KMS-11 (cell line): ENCODE measurements at regions not wholly inside any gene's neighbourhood (a gene's known extent, or its start where the extent isn't known, plus 50 kb on each side); places are given as distances from the start of the nearest gene placed in this dataset.

ENCODE experiments used
- H2AFZ ChIP-seq: fragments of 200-600 bp; sonication (generic); 2 replicates; pipeline ENCODE4 v1.6.1; 2016; ENCODE audit warnings: antibody characterized with exemption, mixed run types, low read depth
- H3K27ac ChIP-seq: fragments of 200-600 bp; sonication (generic); 2 replicates; pipeline ENCODE4 v1.6.1; 2016; ENCODE audit warnings: mild to moderate bottlenecking, mixed run types
- H3K27me3 ChIP-seq: fragments of 200-600 bp; sonication (generic); 2 replicates; pipeline ENCODE4 v1.6.1; 2017; ENCODE audit warnings: mild to moderate bottlenecking, low read depth, mixed run types, moderate library complexity; ENCODE audit not compliant: insufficient read depth
- H3K36me3 ChIP-seq: fragments of 200-600 bp; sonication (generic); 2 replicates; pipeline ENCODE4 v1.6.1; 2017; ENCODE audit warnings: mild to moderate bottlenecking, mixed run types; ENCODE audit not compliant: insufficient read depth
- H3K4me1 ChIP-seq: fragments of 200-600 bp; sonication (generic); 2 replicates; pipeline ENCODE4 v1.6.1; 2016; ENCODE audit warnings: mild to moderate bottlenecking, low read depth, mixed run types; ENCODE audit not compliant: poor library complexity, severe bottlenecking
- H3K4me2 ChIP-seq: fragments of 200-600 bp; sonication (generic); 2 replicates; pipeline ENCODE4 v1.7.0; 2016; ENCODE audit warnings: mild to moderate bottlenecking, mixed run types
- H3K4me3 ChIP-seq: fragments of 200-600 bp; sonication (generic); IDR thresholded peaks from 2 replicates; pipeline ENCODE4 v1.6.1; 2017; ENCODE audit warnings: low read depth, low read length, mixed read lengths; ENCODE audit not compliant: insufficient read depth
- H3K79me2 ChIP-seq: fragments of 200-600 bp; sonication (generic); 2 replicates; pipeline ENCODE4 v1.6.1; 2016; ENCODE audit warnings: low read depth, mixed run types; ENCODE audit not compliant: insufficient read depth
- H3K9ac ChIP-seq: fragments of 200-600 bp; sonication (generic); 2 replicates; pipeline ENCODE4 v1.6.1; 2016; ENCODE audit warnings: mild to moderate bottlenecking, mixed run types
- H4K20me1 ChIP-seq: fragments of 200-600 bp; sonication (generic); 2 replicates; pipeline ENCODE4 v1.6.1; 2016; ENCODE audit warnings: mild to moderate bottlenecking, mixed run types; ENCODE audit not compliant: insufficient read depth
- TF ChIP-seq, protein P1 (sequence below): fragments of 200-600 bp; sonication (generic); conservative IDR thresholded peaks from 2 replicates; pipeline ENCODE4 v1.6.1; 2017; ENCODE audit warnings: low read depth, mild to moderate bottlenecking, antibody characterized with exemption, low read length, moderate library complexity, mixed read lengths

DNA sequence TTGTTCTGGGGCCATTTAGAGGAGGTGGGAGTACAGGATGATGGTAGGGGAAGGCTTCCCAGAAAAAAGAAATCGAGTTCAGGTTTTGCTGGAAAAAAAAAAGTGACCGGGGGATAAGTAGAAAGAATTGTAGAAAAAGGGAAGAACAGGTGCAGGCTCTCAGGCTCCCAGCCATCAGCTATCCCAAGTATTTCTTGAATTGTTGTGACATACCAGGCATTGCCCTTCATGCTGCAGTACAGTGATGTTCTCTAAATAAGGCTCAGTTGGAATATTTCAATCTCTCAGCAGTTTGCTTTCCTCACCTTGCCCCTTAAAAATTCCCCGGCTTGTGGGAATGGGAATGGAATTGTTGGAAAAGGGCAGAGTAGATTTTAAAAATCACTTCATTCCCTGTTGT is 82.5 kb upstream of the RGMA start:
- H3K79me2 ChIP-seq, result no peaks in the 10 kb centered on the region
- no peak overlapping the region for H3K27ac ChIP-seq
- no peak overlapping the region for H2AFZ ChIP-seq
- H3K27me3 ChIP-seq, result no peaks in the 10 kb centered on the region
- H3K4me3 ChIP-seq, result no peak overlapping the region
- H4K20me1 ChIP-seq, result no peaks in the 10 kb centered on the region
- H3K36me3 ChIP-seq, result no peaks in the 10 kb centered on the region
- H3K4me1 ChIP-seq, result no peaks in the 10 kb centered on the region
- H3K9ac ChIP-seq, result no peak overlapping the region
- H3K4me2 ChIP-seq, result no peak overlapping the region
- TF ChIP-seq, protein P1, sequence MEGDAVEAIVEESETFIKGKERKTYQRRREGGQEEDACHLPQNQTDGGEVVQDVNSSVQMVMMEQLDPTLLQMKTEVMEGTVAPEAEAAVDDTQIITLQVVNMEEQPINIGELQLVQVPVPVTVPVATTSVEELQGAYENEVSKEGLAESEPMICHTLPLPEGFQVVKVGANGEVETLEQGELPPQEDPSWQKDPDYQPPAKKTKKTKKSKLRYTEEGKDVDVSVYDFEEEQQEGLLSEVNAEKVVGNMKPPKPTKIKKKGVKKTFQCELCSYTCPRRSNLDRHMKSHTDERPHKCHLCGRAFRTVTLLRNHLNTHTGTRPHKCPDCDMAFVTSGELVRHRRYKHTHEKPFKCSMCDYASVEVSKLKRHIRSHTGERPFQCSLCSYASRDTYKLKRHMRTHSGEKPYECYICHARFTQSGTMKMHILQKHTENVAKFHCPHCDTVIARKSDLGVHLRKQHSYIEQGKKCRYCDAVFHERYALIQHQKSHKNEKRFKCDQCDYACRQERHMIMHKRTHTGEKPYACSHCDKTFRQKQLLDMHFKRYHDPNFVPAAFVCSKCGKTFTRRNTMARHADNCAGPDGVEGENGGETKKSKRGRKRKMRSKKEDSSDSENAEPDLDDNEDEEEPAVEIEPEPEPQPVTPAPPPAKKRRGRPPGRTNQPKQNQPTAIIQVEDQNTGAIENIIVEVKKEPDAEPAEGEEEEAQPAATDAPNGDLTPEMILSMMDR, result no peak

DNA sequence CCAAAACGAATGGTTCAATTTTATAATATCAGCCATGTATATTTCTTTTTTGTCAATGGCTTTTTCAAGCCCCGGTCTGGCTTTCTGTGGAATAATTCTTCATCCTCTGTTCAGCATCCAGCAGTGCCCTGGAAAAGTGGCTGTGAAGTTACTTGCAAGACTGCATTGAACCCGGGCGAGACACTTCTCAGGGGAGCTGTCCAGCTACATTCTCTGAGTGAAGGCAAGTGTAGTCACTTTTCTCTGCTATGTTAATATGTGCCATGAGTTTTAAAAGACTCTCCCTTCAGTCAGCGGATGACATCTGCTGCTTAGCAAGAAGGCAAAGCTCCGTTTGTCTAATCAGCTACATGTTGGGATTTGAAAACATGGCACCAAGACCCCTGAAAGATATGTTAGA is 81.3 kb upstream of the RGMA start:
- no peak overlapping the region for H3K4me3 ChIP-seq
- no peaks in the 10 kb centered on the region for H3K27me3 ChIP-seq
- no peaks in the 10 kb centered on the region for H3K36me3 ChIP-seq
- no peaks in the 10 kb centered on the region for H3K79me2 ChIP-seq
- H4K20me1 ChIP-seq, result no peaks in the 10 kb centered on the region
- TF ChIP-seq, protein P1, result no peak
- no peak overlapping the region for H3K4me2 ChIP-seq
- no peak overlapping the region for H2AFZ ChIP-seq
- H3K9ac ChIP-seq, result no peak overlapping the region
- no peak overlapping the region for H3K27ac ChIP-seq
- no peaks in the 10 kb centered on the region for H3K4me1 ChIP-seq

DNA sequence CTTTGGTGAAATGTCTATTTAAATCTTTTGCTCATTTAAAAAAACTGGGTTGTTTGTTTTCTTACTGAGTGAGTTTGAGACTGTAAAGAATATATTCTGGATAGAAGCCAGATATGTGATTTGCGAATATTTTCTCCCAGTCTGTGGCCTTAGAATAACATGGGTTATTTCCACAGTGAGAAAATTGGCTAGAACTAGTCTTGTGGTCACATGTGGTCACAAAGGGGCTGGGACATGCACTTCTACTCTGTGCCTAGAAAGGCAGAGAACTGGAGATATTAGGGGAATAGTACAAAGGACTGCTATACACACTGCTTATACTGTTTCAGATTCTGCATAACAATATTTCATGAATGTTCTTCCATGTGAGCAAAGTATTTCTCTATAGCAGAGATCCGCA is 79.9 kb upstream of the RGMA start:
- Histone ChIP-seq H3K9ac (no peak overlapping the region), H3K4me2 (no peak overlapping the region), H3K36me3 (no peaks in the 10 kb centered on the region), H3K27ac (no peak overlapping the region), H3K4me1 (no peaks in the 10 kb centered on the region), H4K20me1 (no peaks in the 10 kb centered on the region), H2AFZ (no peak overlapping the region), H3K4me3 (no peak overlapping the region), H3K79me2 (no peaks in the 10 kb centered on the region), H3K27me3 (no peaks in the 10 kb centered on the region)
- TF ChIP-seq, protein P1, result no peak

DNA sequence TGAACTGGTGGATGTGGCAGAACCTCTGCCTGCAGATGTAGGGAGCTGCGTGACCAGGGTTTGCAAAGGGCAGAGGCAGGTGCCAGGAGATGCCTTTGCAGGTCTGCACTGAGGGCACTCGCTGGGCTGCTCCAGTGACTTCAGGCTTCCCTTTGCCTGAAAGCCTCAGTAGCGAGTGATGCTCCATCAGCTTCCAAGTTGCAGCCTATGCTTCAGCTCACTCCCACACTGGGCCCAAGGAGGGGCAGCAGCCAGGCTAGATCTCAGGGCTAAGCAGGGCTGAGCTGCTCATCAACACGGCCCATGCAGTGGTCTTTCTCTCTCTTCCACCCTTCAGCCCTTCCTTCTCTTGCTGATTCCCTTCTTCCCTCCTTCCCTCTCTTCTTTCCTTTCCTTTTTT is 78.3 kb upstream of the RGMA start:
- no peaks in the 10 kb centered on the region for H4K20me1 ChIP-seq
- H3K9ac ChIP-seq, result no peak overlapping the region
- no peaks in the 10 kb centered on the region for H3K79me2 ChIP-seq
- no peaks in the 10 kb centered on the region for H3K27me3 ChIP-seq
- H3K36me3 ChIP-seq, result no peaks in the 10 kb centered on the region
- no peak overlapping the region for H3K4me3 ChIP-seq
- no peak overlapping the region for H3K4me2 ChIP-seq
- no peaks in the 10 kb centered on the region for H3K4me1 ChIP-seq
- TF ChIP-seq, protein P1, result no peak
- no peak overlapping the region for H2AFZ ChIP-seq
- H3K27ac ChIP-seq, result no peak overlapping the region

DNA sequence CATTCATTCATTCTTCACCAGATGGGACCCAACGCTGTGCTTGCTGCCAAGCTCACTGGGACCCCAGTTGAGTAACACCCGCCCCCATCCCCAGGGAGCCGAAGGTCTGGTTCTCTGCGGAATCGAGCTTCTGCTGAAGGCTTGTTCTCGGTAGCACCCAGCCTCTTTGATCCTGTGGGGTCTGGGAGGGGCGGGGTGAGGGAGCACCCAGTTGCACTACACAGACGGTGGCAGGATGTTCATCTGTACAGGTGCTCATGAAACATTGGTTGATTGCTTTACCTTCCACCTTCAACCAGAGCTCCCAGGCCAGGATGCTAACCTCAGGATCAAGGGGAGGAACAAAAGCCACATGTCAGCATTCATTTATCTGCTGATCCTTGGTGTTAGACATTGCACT is 77.7 kb upstream of the RGMA start:
- H3K4me3 ChIP-seq, result no peak overlapping the region
- TF ChIP-seq, protein P1, result no peak
- no peaks in the 10 kb centered on the region for H3K27me3 ChIP-seq
- no peak overlapping the region for H3K9ac ChIP-seq
- no peak overlapping the region for H2AFZ ChIP-seq
- no peak overlapping the region for H3K4me2 ChIP-seq
- H3K4me1 ChIP-seq, result no peaks in the 10 kb centered on the region
- H3K27ac ChIP-seq, result no peak overlapping the region
- no peaks in the 10 kb centered on the region for H4K20me1 ChIP-seq
- H3K36me3 ChIP-seq, result no peaks in the 10 kb centered on the region
- H3K79me2 ChIP-seq, result no peaks in the 10 kb centered on the region
